ENCODE measurements at regions not wholly inside any gene's neighbourhood (a gene's known extent, or its start where the extent isn't known, plus 50 kb on each side); places are given as distances from the start of the nearest gene placed in this dataset.

- TF ChIP-seq, protein P1, sequence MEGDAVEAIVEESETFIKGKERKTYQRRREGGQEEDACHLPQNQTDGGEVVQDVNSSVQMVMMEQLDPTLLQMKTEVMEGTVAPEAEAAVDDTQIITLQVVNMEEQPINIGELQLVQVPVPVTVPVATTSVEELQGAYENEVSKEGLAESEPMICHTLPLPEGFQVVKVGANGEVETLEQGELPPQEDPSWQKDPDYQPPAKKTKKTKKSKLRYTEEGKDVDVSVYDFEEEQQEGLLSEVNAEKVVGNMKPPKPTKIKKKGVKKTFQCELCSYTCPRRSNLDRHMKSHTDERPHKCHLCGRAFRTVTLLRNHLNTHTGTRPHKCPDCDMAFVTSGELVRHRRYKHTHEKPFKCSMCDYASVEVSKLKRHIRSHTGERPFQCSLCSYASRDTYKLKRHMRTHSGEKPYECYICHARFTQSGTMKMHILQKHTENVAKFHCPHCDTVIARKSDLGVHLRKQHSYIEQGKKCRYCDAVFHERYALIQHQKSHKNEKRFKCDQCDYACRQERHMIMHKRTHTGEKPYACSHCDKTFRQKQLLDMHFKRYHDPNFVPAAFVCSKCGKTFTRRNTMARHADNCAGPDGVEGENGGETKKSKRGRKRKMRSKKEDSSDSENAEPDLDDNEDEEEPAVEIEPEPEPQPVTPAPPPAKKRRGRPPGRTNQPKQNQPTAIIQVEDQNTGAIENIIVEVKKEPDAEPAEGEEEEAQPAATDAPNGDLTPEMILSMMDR (IDR thresholded peaks at IDR 0.05; ENCODE audit: low read depth, low read length) = no peak
- no peak for TF ChIP-seq POLR2A (IDR thresholded peaks at IDR 0.05; ENCODE audit: extremely low read depth, insufficient read length)
- TF ChIP-seq, protein P2, sequence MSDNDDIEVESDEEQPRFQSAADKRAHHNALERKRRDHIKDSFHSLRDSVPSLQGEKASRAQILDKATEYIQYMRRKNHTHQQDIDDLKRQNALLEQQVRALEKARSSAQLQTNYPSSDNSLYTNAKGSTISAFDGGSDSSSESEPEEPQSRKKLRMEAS (IDR thresholded peaks at IDR 0.05; ENCODE audit: low read depth, low read length) = no peak
These were observed 620.3 kb downstream of the ZPLD1 start for GRCh38 chr3:103055021-103055520.

All from NB4 (cell line).